ENCODE measurements at regions not wholly inside any gene's neighbourhood (a gene's known extent, or its start where the extent isn't known, plus 50 kb on each side); places are given as distances from the start of the nearest gene placed in this dataset.

- no peak for DNase-seq (ENCODE audit: insufficient read length, low spot score)
- no peak for TF ChIP-seq CTCF (IDR thresholded peaks at IDR 0.05; ENCODE audit: insufficient read depth, missing control alignments)
- no peak for FAIRE-seq
Measured at GRCh38 chr13:84910423-84910822, 888.8 kb downstream of the SLITRK6 start.

- no peak for TF ChIP-seq CTCF (IDR thresholded peaks at IDR 0.05; ENCODE audit: insufficient read depth, missing control alignments)
- FAIRE-seq: no peak
- no peak for DNase-seq (ENCODE audit: insufficient read length, low spot score)
Measured at GRCh38 chr13:84903391-84903790, 895.8 kb downstream of the SLITRK6 start.

GRCh38 chr13:84902243-84902642 lies 897.0 kb downstream of the SLITRK6 start:
- TF ChIP-seq CTCF (IDR thresholded peaks at IDR 0.05; ENCODE audit: insufficient read depth, missing control alignments): no peak
- no peak for DNase-seq (ENCODE audit: insufficient read length, low spot score)
- FAIRE-seq: no peak

- FAIRE-seq: peak; percentile 46
Measured at GRCh38 chr13:84896128-84896527, 903.1 kb downstream of the SLITRK6 start.

GRCh38 chr13:84894749-84895148 lies 904.5 kb downstream of the SLITRK6 start:
- no peak for DNase-seq (ENCODE audit: insufficient read length, low spot score)
- no peak for TF ChIP-seq CTCF (IDR thresholded peaks at IDR 0.05; ENCODE audit: insufficient read depth, missing control alignments)
- FAIRE-seq: no peak

More at GRCh38 chr13:84896128-84896527, 903.1 kb downstream of the SLITRK6 start:
- peak; percentile 84 for TF ChIP-seq CTCF (IDR thresholded peaks at IDR 0.05; ENCODE audit: insufficient read depth, missing control alignments)
- no peak for DNase-seq (ENCODE audit: insufficient read length, low spot score)

GRCh38 chr13:84885868-84886267 lies 913.4 kb downstream of the SLITRK6 start:
- DNase-seq (ENCODE audit: insufficient read length, low spot score): no peak
- FAIRE-seq: no peak
- TF ChIP-seq CTCF (IDR thresholded peaks at IDR 0.05; ENCODE audit: insufficient read depth, missing control alignments): no peak

GRCh38 chr13:84873951-84874350 lies 925.3 kb downstream of the SLITRK6 start:
- no peak for DNase-seq (ENCODE audit: insufficient read length, low spot score)
- no peak for TF ChIP-seq CTCF (IDR thresholded peaks at IDR 0.05; ENCODE audit: insufficient read depth, missing control alignments)
- FAIRE-seq: no peak
